ENCODE measurements at regions not wholly inside any gene's neighbourhood (a gene's known extent, or its start where the extent isn't known, plus 50 kb on each side); places are given as distances from the start of the nearest gene placed in this dataset.
A peak's percentile ranks its signal among the peaks of the same experiment; 100 is the strongest.

DNA sequence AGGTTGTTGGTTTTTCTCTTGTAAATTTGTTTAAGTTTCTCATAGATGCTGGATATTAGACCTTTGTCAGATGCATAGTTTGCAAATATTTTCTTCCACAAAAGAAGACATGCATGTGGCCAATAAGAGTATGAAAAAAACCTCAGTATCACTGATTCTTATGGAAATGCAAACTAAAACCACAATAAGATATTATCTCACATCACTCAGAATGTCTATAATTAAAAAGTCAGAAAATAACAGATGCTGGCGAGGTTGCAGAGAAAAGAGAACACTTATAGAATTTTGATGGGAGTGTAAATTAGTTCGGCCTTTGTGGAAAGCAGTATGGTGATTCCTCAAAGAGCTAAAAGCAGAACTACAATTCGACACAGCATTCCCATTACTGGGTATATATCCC, 1355.6 kb downstream of the FAM133A start:
- DNase-seq = no peak

DNA sequence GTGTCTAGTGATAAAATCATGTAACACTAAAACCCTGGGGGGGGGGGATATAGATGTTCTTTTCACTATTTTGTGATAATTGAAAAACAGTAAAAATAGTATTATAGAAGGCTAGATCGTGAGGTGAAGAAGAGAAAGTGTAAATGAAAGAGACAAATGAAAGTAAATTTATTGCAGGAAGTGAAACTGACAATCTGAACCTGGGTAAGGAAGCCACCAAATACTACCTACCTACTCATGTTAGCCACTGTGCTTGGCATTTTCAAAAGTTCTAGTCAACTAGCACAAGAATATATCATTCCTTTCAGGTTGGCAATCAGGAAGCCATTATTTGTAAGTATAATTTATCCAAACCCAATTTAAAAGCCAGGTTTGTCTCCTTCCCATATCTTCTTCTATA, 1366.1 kb downstream of the FAM133A start:
- no peak for DNase-seq

DNA sequence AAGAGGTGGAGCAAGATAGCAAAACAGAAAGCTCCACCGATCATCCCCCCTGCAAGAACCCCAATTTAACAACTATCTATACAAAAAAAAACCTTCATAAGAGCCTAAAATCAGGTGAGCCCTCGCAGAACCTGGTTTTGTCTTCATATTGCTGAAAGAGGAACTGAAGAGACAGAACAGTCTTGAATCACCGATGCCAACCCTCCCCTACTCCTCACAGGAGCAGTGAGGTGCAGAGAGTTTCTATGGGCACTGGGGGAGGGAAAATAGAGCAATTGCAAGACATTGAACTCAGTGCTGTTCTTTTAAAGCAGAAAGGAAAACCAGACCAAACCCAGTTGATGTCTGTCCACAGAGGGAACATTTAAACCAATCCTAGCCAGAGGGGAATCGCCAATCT, 1370.3 kb downstream of the FAM133A start:
- no peak for DNase-seq

DNA sequence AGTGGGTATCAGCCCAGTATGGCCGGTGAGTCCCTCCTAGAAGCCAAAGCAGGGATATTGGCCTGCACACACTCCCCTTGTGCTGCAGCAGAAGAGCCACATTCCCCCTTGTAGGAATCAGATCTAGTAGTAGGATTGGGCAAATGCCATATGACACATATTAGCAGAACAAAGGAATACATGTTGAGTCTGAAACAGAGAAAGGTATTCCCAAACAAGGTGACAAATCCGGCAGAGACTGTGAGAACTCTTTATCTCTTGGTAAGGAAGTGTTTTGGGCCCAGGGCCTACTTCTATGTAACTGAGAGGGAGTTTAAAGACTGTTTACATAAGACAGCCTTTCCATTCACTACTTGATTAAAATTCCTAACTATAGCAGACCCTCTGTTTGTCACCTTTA, 1382.0 kb downstream of the FAM133A start:
- no peak for DNase-seq

DNA sequence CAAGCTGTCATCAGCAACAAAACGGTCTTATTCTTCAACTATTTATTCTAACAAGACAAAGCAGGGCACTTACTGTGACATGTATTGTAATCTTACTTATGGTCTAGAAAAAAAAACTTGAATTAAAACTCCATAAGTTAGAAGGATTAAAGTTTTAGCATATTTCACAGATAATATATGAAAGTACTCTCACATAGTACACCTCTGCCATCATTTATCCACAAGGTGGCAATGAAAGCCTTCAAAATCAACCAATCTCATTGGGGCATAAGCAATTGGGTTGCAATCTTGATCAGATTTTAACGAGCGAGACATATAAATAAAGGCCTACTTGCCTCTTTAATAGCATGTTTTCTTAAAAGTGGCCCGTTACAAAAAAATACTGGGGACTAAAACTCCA, 1382.9 kb downstream of the FAM133A start:
- no peak for DNase-seq

DNA sequence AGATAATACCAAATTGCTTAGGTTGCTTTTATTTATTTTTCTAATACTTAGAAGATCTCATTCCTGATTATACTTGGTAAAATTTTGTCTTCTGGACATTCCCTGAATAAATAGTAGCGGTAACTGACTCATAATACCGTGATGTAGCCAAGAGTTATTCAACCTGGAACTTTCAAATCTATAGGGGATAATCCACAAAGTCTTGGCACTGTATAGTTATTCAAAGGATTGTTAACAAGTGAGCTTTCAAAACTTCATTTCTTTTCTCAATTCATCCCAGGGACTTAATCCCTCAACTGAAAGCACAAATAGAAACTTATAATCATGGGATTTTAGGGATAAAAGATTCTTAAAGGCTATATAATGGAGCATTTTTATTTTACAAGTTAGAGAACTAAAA, 1383.3 kb downstream of the FAM133A start:
- no peak for DNase-seq

DNA sequence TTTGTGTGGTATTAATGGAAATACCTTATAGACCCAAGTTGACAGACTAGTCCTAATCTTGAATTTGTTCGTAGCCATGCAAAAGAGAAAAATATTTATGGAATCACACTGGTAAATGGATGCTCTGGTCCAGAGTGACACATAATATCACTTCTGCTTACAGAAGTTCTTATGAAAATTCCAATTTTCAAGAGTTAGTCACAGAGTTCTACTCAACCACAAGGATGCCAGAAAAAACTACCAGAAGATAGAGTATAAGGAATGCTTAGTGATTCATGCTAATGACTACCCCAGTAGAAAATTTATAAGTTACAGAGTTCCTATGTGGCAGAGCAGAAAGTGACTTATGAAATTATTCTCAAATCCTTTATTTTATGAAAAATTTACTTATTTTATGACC, 1384.8 kb downstream of the FAM133A start:
- no peak for DNase-seq

DNA sequence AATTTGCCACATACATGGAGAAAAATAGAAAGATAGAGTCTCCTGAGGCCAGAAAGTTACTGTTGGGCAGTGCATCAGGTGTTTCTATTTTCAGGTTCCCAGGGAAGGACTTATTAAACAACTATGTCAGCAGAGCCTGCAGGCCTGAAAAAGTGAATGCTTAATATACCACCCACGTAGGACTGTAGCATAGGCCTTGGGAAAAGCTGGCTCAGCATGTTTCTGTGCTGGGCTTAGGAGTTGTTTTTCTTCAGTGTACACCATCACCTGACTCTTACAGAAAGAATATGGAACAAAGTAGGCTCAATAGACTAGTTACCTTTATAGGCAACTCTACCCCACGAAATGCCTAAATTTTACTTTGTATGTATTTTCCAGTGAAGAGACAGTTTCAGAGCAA, 1385.9 kb downstream of the FAM133A start:
- no peak for DNase-seq

DNA sequence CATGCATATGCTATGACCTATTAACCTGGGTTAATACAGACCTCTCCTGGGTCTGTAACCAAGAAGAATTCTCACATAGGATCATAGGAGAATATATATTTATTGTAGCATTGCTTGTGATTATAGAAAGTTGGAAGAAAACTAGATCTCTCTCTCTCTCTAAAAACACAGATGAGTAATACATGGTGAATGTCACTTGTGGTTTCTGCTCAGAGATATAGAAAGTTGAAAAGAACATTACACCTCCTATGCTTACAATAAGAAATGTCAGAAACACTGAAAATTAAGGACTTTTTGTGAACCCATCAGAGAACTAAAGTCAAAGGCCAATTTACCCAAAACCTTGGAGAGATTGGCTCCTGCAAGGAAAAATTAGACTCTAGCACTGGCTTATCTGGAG, 1389.5 kb downstream of the FAM133A start:
- no peak for DNase-seq

DNA sequence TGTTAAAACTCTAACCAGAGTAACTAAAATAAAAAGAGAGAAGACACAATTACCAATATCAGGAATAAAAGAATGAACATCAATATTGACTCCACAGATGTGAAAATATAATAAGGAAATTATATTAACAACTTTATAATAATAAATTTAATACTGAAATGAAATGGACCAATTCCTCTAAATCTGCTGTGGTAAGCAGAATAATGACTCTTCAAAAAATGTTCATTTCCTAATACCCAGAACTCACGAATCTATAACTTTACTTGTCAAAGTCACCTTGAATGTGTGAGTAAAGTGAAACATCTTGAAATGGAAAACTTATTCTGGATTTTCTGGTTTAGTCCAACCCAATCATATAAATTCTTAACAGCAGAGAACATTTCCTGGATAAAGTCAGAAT, 1391.1 kb downstream of the FAM133A start:
- no peak for DNase-seq

DNA sequence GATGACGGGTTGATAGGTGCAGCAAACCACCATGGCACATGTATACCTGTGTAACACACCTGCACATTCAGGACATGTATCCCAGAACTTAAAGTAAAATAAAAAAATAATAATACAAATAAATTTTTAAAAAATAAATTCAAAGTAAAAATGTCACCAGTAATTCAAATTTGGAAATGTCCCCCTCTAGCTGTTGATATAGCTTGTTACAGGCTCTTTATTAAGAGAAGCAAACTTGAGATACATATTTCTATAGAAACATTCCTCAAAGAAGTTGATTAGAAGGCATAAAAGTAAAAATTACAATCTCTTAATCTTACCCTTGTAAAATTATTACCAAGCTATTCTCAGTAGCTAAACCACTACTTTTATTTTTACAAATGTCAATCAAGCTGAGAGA, 1397.0 kb downstream of the FAM133A start:
- no peak for DNase-seq

DNA sequence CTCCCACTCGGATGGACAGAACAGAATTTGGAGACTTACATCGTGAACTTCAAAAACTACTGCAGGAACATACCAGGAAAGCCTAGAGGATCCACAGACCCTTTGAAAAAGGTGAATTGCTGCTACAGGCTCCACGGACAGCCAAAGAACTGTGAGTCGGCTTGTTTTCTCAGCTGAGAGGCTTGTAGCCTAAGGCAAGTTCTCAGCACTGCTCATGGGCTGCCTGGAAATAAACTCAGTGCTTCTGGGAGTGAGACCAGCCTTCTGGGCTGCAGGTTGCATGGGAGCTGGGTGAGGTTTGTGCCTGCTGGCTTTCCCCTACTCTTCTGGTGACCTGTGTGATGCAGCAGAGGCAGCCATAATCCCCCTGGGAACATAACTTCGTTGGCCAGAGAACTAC, 1397.6 kb downstream of the FAM133A start:
- no peak for DNase-seq

DNA sequence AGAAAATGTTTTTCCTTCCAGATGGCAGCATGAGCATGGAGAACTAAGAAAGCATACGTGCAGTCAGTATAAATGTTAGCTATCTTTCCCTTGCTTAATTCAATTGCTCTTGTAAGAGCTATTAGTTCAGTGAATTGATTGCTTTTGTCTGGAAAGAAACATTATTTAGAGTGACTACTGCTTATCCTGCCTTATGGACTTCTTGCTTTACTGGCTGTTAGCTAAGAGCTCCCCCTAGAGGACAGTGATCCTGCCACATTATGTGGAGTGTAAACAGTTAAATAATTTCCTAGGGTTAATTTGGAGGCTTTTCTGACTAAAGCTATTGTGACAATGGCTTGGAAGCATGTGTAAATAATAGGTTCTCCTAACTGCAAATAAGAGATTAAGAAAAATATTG, 1402.4 kb downstream of the FAM133A start:
- DNase-seq = no peak

DNA sequence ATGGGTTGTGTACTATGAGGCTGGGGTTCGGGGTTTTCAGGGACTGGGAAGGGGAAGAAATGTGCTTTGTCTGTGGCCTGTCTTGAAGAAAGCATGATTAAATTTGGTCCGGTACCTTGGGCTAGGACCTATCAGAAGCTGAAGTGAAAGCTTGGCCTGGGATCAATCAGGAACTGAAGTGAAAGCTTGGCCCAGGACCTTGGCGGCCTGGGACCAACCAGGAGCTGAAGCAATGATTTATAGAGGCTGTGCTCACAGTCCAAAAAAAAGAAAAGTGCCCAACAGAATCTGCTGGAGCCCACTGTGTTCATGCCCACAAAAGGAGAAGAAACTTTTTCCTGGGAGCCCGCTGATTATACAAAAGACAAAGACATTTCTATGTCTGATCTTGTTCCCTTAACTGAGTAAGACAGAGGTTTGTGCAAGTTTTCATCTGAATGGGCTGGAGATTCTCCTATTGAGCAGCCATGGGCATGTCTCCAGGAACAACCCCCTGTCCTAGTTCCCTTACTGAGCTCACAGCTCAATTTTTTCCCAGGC, 1427.9 kb downstream of the FAM133A start:
- peak in 7 of 51 donors; percentile 0 to 9 (median 0) for DNase-seq

DNA sequence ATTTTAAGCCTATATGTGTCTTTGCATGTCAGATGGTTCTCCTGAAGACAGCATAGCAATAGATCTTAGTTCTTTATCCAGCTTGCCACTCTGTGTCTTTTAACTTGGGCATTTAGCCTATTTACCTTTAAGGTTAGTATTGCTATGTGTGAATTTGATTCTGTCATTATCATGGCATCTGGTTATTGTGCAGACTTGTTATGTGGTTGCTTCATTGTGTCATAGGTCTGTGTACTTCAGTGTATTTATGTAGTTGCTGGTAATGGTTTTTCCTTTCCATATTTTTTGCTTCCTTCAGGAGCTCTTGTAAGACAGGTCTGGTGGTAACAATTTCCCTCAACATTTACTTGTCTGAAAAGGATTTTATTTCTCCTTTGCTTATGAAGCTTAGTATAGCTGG, 1443.5 kb downstream of the FAM133A start:
- DNase-seq = no peak

DNA sequence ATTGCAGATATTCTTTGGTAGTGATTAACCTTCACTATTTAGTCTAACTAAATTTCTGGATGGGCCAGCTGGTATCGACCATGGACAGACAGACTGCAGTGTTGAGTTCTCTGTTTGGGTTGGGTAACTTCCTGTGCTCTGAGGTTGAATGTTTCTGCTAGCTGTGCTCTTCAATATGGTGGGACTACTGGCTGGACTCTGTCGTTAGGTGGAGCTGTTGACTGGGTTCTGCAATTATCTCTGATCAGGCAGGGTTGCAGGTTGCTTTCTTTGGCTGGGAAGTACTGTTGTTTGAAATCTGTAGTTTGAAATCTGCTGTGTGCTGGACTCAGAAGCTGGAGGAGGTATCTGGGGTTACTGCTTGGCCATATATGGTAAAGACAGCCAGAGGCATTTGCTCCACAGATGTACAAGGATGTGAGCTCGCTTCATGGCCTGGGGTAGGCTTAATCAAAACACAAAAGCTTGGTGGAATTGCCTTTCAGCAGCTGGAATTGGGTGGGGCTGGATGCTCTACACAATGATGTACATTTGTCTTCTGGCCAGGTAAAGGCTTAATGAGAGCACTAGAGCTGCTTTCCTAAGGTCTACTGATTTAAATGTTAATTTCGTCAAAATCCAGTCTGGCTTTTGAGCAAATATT, 1472.0 kb downstream of the FAM133A start:
- DNase-seq = no peak

DNA sequence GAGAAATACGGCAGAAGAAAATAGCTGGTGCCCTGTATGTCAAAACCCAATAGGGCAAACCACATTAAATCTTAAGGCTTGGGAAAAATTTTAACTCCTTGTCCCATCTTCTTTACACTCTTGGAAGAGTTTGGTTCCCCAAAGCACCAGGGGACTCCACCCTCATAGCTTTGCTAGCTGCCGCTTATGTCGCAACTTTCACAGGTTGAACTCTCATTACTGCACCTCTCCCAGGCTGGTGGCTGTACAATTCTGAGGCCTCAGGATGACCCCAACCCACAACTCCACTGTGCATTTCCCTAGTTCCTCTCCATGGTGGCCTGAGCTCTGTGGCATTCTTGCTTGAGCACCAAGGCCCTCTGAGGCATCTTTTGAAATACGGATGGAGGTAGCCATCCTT, 1478.8 kb downstream of the FAM133A start:
- no peak for DNase-seq

DNA sequence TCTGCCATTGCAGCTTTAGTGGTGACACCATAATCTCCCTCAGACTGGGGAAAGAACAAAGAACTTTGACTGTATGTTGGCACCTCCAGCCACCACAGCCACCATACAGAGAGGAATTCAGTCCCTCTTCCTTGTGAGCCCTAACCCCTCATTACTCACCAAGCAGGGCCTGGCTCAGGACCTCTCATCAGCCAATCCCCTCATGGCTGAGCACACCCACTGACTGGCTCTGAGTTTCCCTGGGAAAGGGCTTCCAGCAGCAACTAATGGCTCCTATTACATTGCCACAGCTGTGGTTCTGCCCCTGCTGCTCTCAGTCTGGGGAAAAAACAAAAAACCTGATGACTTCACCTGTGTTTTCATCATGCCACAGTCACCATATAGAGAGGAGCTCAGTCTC, 1482.6 kb downstream of the FAM133A start:
- DNase-seq = no peak
